ENCODE measurements at regions not wholly inside any gene's neighbourhood (a gene's known extent, or its start where the extent isn't known, plus 50 kb on each side); places are given as distances from the start of the nearest gene placed in this dataset.

- no peak for ATAC-seq
- intact Hi-C loops (cut with DNase I, micrococcal nuclease), result no loop called here
Measured at GRCh38 chr1:82875170-82875569, 1074.4 kb downstream of the ADGRL2 start.

GRCh38 chr1:82874041-82874440 lies 1073.3 kb downstream of the ADGRL2 start:
- ATAC-seq, result no peak
- intact Hi-C loops (cut with DNase I, micrococcal nuclease), result no loop called here
- DNase-seq, result no peak

More at GRCh38 chr1:82875170-82875569, 1074.4 kb downstream of the ADGRL2 start:
- DNase-seq, result no peak

- no peak for DNase-seq
- ATAC-seq, result no peak
- intact Hi-C loops (cut with DNase I, micrococcal nuclease), result no loop called here
Measured at GRCh38 chr1:82870332-82870731, 1069.6 kb downstream of the ADGRL2 start.

- intact Hi-C loops (cut with DNase I, micrococcal nuclease), result no loop called here
- DNase-seq (no peak), ATAC-seq (no peak)
Measured at GRCh38 chr1:82867781-82868180, 1067.0 kb downstream of the ADGRL2 start.

- intact Hi-C loops (cut with DNase I, micrococcal nuclease), result no loop called here
- DNase-seq, result no peak
Measured at GRCh38 chr1:82861749-82862148, 1061.0 kb downstream of the ADGRL2 start.

GRCh38 chr1:82858031-82858430 lies 1057.3 kb downstream of the ADGRL2 start:
- DNase-seq, result no peak
- ATAC-seq, result no peak
- intact Hi-C loops (cut with DNase I, micrococcal nuclease), result no loop called here

More at GRCh38 chr1:82861749-82862148, 1061.0 kb downstream of the ADGRL2 start:
- no peak for ATAC-seq

- ATAC-seq (no peak), DNase-seq (no peak)
- intact Hi-C loops (cut with DNase I, micrococcal nuclease), result no loop called here
Measured at GRCh38 chr1:82849460-82849859, 1048.7 kb downstream of the ADGRL2 start.

- DNase-seq (no peak), ATAC-seq (no peak)
- intact Hi-C loops (cut with DNase I, micrococcal nuclease), result no loop called here
Measured at GRCh38 chr1:82848043-82848442, 1047.3 kb downstream of the ADGRL2 start.

- no peak for ATAC-seq
- intact Hi-C loops (cut with DNase I, micrococcal nuclease), result no loop called here
Measured at GRCh38 chr1:82845866-82846265, 1045.1 kb downstream of the ADGRL2 start.

GRCh38 chr1:82844911-82845827 lies 1044.4 kb downstream of the ADGRL2 start:
- DNase-seq (no peak), ATAC-seq (no peak)
- intact Hi-C loops (cut with DNase I, micrococcal nuclease), result no loop called here

More at GRCh38 chr1:82845866-82846265, 1045.1 kb downstream of the ADGRL2 start:
- DNase-seq, result no peak

- ATAC-seq (no peak), DNase-seq (no peak)
- intact Hi-C loops (cut with DNase I, micrococcal nuclease), result no loop called here
Measured at GRCh38 chr1:82844447-82844846, 1043.7 kb downstream of the ADGRL2 start.

- ATAC-seq (no peak), DNase-seq (no peak)
- intact Hi-C loops (cut with DNase I, micrococcal nuclease), result no loop called here
Measured at GRCh38 chr1:82843876-82844275, 1043.1 kb downstream of the ADGRL2 start.

- ATAC-seq (no peak), DNase-seq (no peak)
- intact Hi-C loops (cut with DNase I, micrococcal nuclease), result no loop called here
Measured at GRCh38 chr1:82840192-82840591, 1039.5 kb downstream of the ADGRL2 start.

GRCh38 chr1:82837766-82838465 lies 1037.2 kb downstream of the ADGRL2 start:
- ATAC-seq (no peak), DNase-seq (no peak)
- intact Hi-C loops (cut with DNase I, micrococcal nuclease), result no loop called here

GRCh38 chr1:82836973-82837680 lies 1036.4 kb downstream of the ADGRL2 start:
- DNase-seq (no peak), ATAC-seq (no peak)
- intact Hi-C loops (cut with DNase I, micrococcal nuclease), result no loop called here

GRCh38 chr1:82836213-82836972 lies 1035.7 kb downstream of the ADGRL2 start:
- intact Hi-C loops (cut with DNase I, micrococcal nuclease), result no loop called here
- DNase-seq, result no peak
- no peak for ATAC-seq

- intact Hi-C loops (cut with DNase I, micrococcal nuclease), result no loop called here
- no peak for ATAC-seq
- no peak for DNase-seq
Measured at GRCh38 chr1:82830690-82831380, 1030.1 kb downstream of the ADGRL2 start.

GRCh38 chr1:82829527-82829926 lies 1028.8 kb downstream of the ADGRL2 start:
- DNase-seq (no peak), ATAC-seq (no peak)
- intact Hi-C loops (cut with DNase I, micrococcal nuclease), result no loop called here

Data from left colon (tissue), 2 donors.